HG02642 (cell line): ENCODE measurements at regions not wholly inside any gene's neighbourhood (a gene's known extent, or its start where the extent isn't known, plus 50 kb on each side); places are given as distances from the start of the nearest gene placed in this dataset.

Experiments used
- ATAC-seq: cut with Tn5 transposase; IDR thresholded peaks from one replicate; pipeline ENCODE4 v1.9.1; 2021; ENCODE audit warnings: mild to moderate bottlenecking; ENCODE audit not compliant: unreplicated experiment, poor library complexity

GRCh38 chr4:1501754-1502500, 95.7 kb upstream of the NKX1-1 start:
- no peak for ATAC-seq

- ATAC-seq: no peak
Observed at GRCh38 chr4:1500966-1501753, 94.9 kb upstream of the NKX1-1 start.

- no peak for ATAC-seq
Observed at GRCh38 chr4:1500231-1500965, 94.2 kb upstream of the NKX1-1 start.

- no peak for ATAC-seq
Observed at GRCh38 chr4:1499465-1499864, 93.2 kb upstream of the NKX1-1 start.

- ATAC-seq: no peak
Observed at GRCh38 chr4:1497189-1497801, 91.1 kb upstream of the NKX1-1 start.

GRCh38 chr4:1496116-1496642, 89.9 kb upstream of the NKX1-1 start:
- ATAC-seq: no peak

- ATAC-seq: no peak
Observed at GRCh38 chr4:1495416-1496115, 89.3 kb upstream of the NKX1-1 start.

- no peak for ATAC-seq
Observed at GRCh38 chr4:1494416-1495315, 88.4 kb upstream of the NKX1-1 start.

GRCh38 chr4:1493540-1494287, 87.5 kb upstream of the NKX1-1 start:
- ATAC-seq: no peak

GRCh38 chr4:1492651-1493539, 86.7 kb upstream of the NKX1-1 start:
- ATAC-seq: no peak

GRCh38 chr4:1492142-1492457, 85.9 kb upstream of the NKX1-1 start:
- no peak for ATAC-seq

- no peak for ATAC-seq
Observed at GRCh38 chr4:1491328-1492141, 85.3 kb upstream of the NKX1-1 start.

GRCh38 chr4:1490654-1491327, 84.5 kb upstream of the NKX1-1 start:
- no peak for ATAC-seq

- ATAC-seq: no peak
Observed at GRCh38 chr4:1490011-1490653, 83.9 kb upstream of the NKX1-1 start.

GRCh38 chr4:1489639-1489995, 83.4 kb upstream of the NKX1-1 start:
- no peak for ATAC-seq
